Gastrocnemius medialis (tissue), 4 donors: ENCODE measurements at regions not wholly inside any gene's neighbourhood (a gene's known extent, or its start where the extent isn't known, plus 50 kb on each side); places are given as distances from the start of the nearest gene placed in this dataset.

Experiments
- CTCF ChIP-seq, 5 experiments: fragments of 450-650 bp in 3 of 5; fragments of 200-600 bp in 2 of 5; sonication (generic) in 2 of 5; IDR thresholded peaks in 4 of 5; conservative IDR thresholded peaks in 1 of 5; 1 replicate in 4 of 5; 2 replicates in 1 of 5; pipeline ENCODE4 v1.5.1; 2016 to 2019; ENCODE audit warnings: antibody characterized with exemption in 5 of 5, mild to moderate bottlenecking in 3 of 5, moderate library complexity in 3 of 5
- POLR2A ChIP-seq, 2 donors: fragments of 450-650 bp; IDR thresholded peaks; one replicate each; pipeline ENCODE4 v1.6.1; 2017; ENCODE audit warnings: antibody characterized with exemption in 2 of 2, mild to moderate bottlenecking in 2 of 2, moderate library complexity in 2 of 2

GRCh38 chr15:22262613-22263020 lies 182.3 kb downstream of the OR4M2 start:
- TF ChIP-seq CTCF (IDR thresholded peaks at IDR 0.05 in 4 of 5, conservative IDR thresholded peaks at IDR 0.05 in 1 of 5): no peak
- no peak for TF ChIP-seq POLR2A (IDR thresholded peaks at IDR 0.05)
